K562 (cell line): ENCODE measurements at regions not wholly inside any gene's neighbourhood (a gene's known extent, or its start where the extent isn't known, plus 50 kb on each side); places are given as distances from the start of the nearest gene placed in this dataset.

Source experiments
- CREB1 ChIP-seq, 2 experiments: sonication (generic) in 1 of 2; formaldehyde crosslinking in 1 of 2; IDR thresholded peaks; 2 replicates each; pipeline versions ENCODE4 v1.6.1 to v1.8.0; 2012 to 2022; ENCODE audit warnings: inconsistent platforms in 1 of 2, mild to moderate bottlenecking in 1 of 2, missing genetic modification reagents in 1 of 2, moderate library complexity in 1 of 2
- CTCF ChIP-seq, 3 experiments: IDR thresholded peaks in 2 of 3; conservative IDR thresholded peaks in 1 of 3; 2 replicates each; pipeline ENCODE4 v1.5.1; 2011 to 2012; ENCODE audit warnings: low read length in 3 of 3, mild to moderate bottlenecking in 3 of 3, control low read depth in 2 of 3, improper control_type of control experiment in 1 of 3, inconsistent platforms in 1 of 3, low read depth in 1 of 3, mixed read lengths in 1 of 3, moderate library complexity in 1 of 3; ENCODE audit not compliant: insufficient read depth in 2 of 3
- MAFK ChIP-seq: IDR thresholded peaks from 2 replicates; pipeline ENCODE4 v1.6.1; 2011; ENCODE audit warnings: low read length, improper control_type of control experiment
- MBD1 ChIP-seq: fragments of 250-450 bp; sonication (Bioruptor Pico); IDR thresholded peaks from 2 replicates; pipeline ENCODE4 v1.8.0; 2022; ENCODE audit warnings: inconsistent platforms
- PHF20 ChIP-seq: fragments of 450-650 bp; IDR thresholded peaks from 2 replicates; pipeline ENCODE4 v1.6.1; 2018; ENCODE audit not compliant: partially characterized antibody
- RB1 ChIP-seq: fragments of 450-650 bp; IDR thresholded peaks from 2 replicates; pipeline ENCODE4 v1.6.1; 2017; ENCODE audit warnings: low read depth, mild to moderate bottlenecking
- RFX5 ChIP-seq: IDR thresholded peaks from 2 replicates; pipeline ENCODE4 v1.6.1; 2011; ENCODE audit warnings: low read depth, mild to moderate bottlenecking, improper control_type of control experiment, low read length
- SIRT6 ChIP-seq: IDR thresholded peaks from one replicate; pipeline ENCODE4 v1.6.1; 2012; ENCODE audit warnings: low read depth, mild to moderate bottlenecking, control low read depth, inconsistent platforms, low read length, moderate library complexity
- SMC3 ChIP-seq: conservative IDR thresholded peaks from 2 replicates; pipeline ENCODE4 v1.6.1; 2011; ENCODE audit warnings: low read depth, low read length, improper control_type of control experiment; ENCODE audit not compliant: insufficient read depth
- STAT6 ChIP-seq: sonication (generic); formaldehyde crosslinking; IDR thresholded peaks from 2 replicates; pipeline ENCODE4 v1.8.1; 2023; ENCODE audit warnings: mild to moderate bottlenecking, missing genetic modification reagents
- ZBTB49 ChIP-seq: sonication (generic); formaldehyde crosslinking; IDR thresholded peaks from 2 replicates; pipeline ENCODE4 v1.8.0; 2022; ENCODE audit warnings: missing genetic modification reagents, mild to moderate bottlenecking, borderline replicate concordance
- ZMIZ1 ChIP-seq, 2 experiments: fragments of 150-350 bp in 1 of 2; IDR thresholded peaks; 2 replicates each; pipeline ENCODE4 v1.6.1; 2012 to 2016; ENCODE audit warnings: low read depth in 2 of 2, low read length in 2 of 2, mild to moderate bottlenecking in 1 of 2, moderate library complexity in 1 of 2
- ZNF140 ChIP-seq: fragments of 250-450 bp; sonication (Bioruptor Pico); IDR thresholded peaks from 2 replicates; pipeline ENCODE4 v1.8.0; 2021; ENCODE audit warnings: moderate library complexity, mild to moderate bottlenecking, inconsistent platforms

- TF ChIP-seq MBD1 = no peak
- TF ChIP-seq ZBTB49 (CRISPR knock-in tag) = no peak
- no peak for TF ChIP-seq ZMIZ1 (IDR thresholded peaks at IDR 0.05; ENCODE audit: low read depth in 2 of 2, low read length in 2 of 2)
- TF ChIP-seq MAFK = no peak
- no peak for TF ChIP-seq RFX5
- TF ChIP-seq SIRT6 = no peak
- no peak for TF ChIP-seq CTCF (IDR thresholded peaks at IDR 0.05 in 2 of 3, conservative IDR thresholded peaks at IDR 0.05 in 1 of 3; ENCODE audit: insufficient read depth in 2 of 3, low read depth in 1 of 3, low read length in 3 of 3)
- TF ChIP-seq CREB1 (IDR thresholded peaks at IDR 0.05) = no peak
- no peak for TF ChIP-seq CREB1 (CRISPR knock-in tag; IDR thresholded peaks at IDR 0.05)
- TF ChIP-seq PHF20 = no peak
- TF ChIP-seq ZNF140 (CRISPR knock-in tag) = no peak
- no peak for TF ChIP-seq SMC3
- no peak for TF ChIP-seq RB1
- no peak for TF ChIP-seq STAT6 (CRISPR knock-in tag)
Observed at GRCh38 chr4:100278567-100278966, 88.3 kb upstream of the DDIT4L start.
